NCI-H345 treated with DMSO at 0.1 percent for 48 hours (cell line): ENCODE measurements at regions not wholly inside any gene's neighbourhood (a gene's known extent, or its start where the extent isn't known, plus 50 kb on each side); places are given as distances from the start of the nearest gene placed in this dataset.

ENCODE experiments used
- DNase-seq: peaks from one replicate; lab custom pipeline; 2025; ENCODE audit not compliant: unreplicated experiment; lab: John Stamatoyannopoulos, UW

DNA sequence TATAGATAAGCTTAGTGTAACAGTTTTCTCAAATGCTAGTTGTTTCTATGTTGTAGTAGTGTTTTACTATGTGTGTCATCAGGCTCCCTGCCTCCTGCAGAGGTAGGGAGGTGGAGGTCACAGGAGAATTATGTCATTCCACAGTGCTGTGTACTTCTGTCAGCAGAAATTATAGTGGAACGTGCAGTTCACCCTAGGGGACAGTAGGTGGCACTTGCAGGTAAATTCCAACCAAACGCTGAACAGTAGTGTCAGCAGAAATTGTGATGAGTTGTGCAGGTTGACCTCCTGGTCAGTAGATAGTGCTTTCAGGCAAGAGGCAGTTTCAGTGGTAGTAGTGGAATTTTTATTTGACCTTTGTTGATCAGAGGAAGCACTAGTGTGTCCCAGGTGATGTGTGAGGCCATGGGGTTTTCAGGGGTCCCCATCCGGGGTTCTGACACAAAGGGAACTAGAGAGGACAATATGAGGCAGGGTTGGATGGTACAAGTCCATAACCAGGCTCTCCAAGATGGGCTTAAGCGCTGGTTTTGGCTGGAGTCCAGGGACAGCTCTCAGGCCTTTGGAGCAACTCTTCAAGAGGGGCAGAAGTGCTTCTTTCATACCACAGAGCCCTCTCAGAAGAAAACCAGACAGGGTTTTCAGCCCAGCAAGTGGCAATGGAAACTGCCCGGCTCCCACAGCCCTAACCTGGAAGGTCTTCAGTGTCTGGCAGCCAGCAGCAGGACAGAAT lies 402.9 kb downstream of the CYLC2 start:
- peak; percentile 14 for DNase-seq

DNA sequence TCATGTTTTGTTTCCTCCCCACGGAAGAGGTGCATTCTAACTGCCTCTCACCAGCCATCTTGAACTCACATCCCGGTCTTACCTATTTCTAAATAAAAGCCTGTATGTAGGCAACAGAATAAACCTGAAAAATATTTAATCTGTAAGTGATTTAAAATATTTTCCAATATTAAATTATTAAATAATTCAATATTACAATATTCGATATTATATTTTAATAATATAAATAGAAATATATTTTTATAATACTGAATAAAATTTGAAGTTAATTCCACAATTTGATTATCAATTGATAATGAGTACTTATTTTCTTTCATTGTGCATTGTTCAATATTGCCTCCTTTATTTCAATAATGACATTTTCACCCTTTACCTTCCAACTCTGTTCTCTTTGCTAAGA lies 404.4 kb downstream of the CYLC2 start:
- no peak for DNase-seq

GRCh38 chr9:103407260-103407659 lies 412.1 kb downstream of the CYLC2 start:
- no peak for DNase-seq

DNA sequence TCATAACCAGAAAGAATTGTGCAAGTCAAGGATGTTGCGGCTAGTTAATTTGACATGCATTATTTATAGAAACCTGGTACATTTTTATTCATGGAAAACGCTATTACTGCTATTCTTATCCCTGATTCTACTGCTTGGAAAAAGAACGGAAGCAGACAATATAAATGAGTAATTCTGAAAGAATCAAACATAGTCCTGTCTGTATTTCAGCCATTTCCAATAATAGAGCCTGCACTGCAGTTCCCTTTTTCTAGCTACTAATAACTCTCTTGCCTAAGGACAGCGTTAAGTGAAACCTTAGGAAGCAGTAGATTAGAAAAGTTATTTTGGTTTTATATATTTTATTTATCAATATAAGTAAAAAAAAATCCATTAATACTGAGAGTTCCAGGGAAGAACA lies 414.9 kb downstream of the CYLC2 start:
- no peak for DNase-seq

DNA sequence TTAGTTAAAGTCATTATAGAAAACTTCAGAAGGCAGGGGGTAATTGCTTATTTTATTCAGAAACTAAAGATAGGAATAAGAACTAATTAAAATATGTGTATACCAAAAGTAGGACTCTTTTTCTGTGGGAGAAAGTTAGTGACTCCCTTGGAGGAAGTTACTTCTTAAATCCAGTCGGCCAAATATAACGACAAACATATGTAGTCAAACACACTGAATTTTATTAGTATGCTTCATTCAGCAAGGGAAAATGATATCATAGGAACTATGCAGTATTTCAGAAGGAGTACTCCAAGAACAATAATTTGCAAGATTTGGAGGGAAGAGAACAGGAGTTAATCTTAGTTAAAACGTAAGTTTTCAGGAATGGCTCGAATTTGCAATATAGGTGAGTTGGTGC lies 432.6 kb downstream of the CYLC2 start:
- no peak for DNase-seq

DNA sequence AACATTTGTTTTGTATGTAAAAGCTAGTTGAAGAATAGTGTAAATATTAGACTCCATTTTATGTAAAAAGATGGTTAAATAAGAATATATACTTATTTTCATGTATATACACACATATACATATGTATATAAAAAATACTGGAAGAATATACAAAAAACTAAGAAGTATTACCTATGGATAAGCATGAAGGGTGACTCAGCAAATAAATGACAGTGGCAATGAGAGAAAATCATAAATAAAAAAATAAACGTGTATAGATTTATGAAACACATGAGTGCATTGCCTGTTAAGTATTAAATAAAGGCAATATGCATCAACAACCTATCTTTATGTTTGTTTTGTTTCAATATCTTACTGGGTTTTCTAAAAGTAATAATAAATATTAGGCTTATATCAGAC lies 435.3 kb downstream of the CYLC2 start:
- no peak for DNase-seq

- DNase-seq: no peak
These were observed 436.7 kb downstream of the CYLC2 start for GRCh38 chr9:103431809-103432208.

- no peak for DNase-seq
These were observed 449.0 kb downstream of the CYLC2 start for GRCh38 chr9:103444176-103444575.

GRCh38 chr9:103458826-103459225 lies 463.7 kb downstream of the CYLC2 start:
- DNase-seq: no peak

GRCh38 chr9:103471241-103471640 lies 476.1 kb downstream of the CYLC2 start:
- no peak for DNase-seq

DNA sequence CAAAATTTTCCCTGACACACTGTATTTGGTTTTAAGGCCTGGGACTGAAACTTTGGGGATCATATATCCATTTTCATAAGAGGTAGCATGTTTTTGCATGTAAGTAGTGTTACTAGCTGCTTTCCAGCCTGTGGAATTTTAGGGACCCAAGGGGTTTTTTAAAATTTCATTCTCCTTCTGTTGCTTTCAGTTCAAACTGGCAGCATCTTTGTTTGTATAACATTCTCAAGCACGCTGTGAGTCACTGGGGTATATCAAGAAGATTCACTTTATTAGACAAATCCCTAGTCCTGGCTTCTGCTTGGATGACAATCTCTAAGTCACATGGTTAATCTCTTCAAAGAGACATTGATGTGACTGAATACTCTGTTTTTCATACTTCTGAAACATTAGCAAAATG lies 479.0 kb downstream of the CYLC2 start:
- DNase-seq: no peak

- DNase-seq: no peak
These were observed 488.5 kb downstream of the CYLC2 start for GRCh38 chr9:103483471-103484096.

DNA sequence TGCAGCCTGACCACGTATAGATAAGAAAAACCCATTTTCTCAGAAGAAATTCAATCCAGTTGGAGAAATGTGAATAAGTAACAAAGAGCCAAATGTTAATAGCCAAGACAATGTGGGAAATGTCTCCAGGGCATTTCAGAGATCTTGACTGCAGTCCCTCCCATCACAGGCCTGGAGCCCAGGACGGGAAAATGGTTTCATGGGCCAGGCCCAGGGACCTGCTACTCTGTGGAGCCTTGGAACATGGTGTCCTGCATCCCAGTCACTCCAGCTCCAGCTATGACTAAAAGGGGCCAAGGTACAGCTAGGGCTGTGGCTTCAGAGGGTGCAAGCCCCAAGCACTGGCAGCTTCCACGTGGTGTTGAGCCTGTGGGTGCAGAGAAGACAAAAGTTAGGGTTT lies 490.0 kb downstream of the CYLC2 start:
- no peak for DNase-seq

GRCh38 chr9:103514767-103515166 lies 519.6 kb downstream of the CYLC2 start:
- DNase-seq: no peak

GRCh38 chr9:103522409-103522808 lies 527.3 kb downstream of the CYLC2 start:
- no peak for DNase-seq

- DNase-seq: no peak
These were observed 535.8 kb downstream of the CYLC2 start for GRCh38 chr9:103530934-103531333.

DNA sequence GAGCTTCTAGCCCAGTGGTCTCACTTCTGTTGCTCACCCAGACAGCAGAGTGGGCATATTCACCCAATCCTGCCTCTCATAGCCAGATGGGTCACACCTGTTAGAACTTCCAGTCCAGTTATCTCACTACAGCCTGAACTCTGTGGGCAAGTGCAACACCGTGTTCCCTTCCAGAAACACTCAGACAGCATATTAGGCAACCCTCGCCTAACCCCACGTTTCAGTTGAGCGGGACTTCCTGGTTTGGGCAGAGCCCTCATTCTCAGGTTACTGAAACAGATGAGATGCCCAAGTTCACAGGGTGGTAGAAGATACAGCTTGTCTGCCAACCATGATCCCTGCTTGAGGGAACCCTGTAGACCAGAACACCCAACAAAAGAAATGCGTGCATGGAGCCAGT lies 538.2 kb downstream of the CYLC2 start:
- DNase-seq: no peak

DNA sequence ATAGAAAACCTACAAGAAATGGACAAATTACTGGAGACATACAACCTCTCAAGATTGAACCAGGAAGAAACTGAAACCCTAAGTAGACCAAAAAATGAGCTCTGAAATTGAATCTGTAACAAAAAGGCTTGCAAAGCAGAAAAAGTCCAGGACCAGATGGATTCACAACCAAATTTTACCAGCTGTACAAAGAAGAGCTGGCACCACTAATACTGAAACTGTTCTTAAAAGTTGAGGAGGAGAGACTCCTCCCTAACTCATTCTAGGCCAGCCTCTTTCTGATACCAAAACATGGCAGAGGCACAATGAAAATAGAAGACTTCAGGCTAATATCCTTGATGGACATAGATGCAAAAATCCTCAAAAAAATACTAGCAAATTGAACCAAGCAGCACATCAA lies 542.3 kb downstream of the CYLC2 start:
- no peak for DNase-seq

GRCh38 chr9:103545260-103545659 lies 548.8 kb upstream of the SMC2 start:
- DNase-seq: no peak

GRCh38 chr9:103552712-103553111 lies 541.4 kb upstream of the SMC2 start:
- no peak for DNase-seq

DNA sequence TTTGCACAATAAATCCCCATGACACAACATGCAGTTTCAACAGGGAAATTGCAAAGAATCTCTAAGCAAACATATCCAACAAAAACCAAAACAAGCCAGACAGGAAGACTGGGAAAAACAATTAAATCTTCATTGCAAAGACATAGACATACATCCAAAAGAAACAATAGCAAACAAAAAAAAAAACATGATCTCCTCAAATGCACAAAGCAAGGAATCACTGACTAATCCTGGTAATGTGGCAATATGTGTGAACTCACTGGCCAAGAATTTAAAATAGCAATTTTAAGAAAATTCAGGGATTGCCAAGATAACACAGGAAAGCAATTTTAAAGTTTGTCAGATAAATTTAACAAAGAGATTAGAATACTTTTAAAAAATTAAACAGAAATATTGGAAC lies 520.1 kb upstream of the SMC2 start:
- DNase-seq: no peak

- no peak for DNase-seq
These were observed 507.4 kb upstream of the SMC2 start for GRCh38 chr9:103586721-103587120.

DNA sequence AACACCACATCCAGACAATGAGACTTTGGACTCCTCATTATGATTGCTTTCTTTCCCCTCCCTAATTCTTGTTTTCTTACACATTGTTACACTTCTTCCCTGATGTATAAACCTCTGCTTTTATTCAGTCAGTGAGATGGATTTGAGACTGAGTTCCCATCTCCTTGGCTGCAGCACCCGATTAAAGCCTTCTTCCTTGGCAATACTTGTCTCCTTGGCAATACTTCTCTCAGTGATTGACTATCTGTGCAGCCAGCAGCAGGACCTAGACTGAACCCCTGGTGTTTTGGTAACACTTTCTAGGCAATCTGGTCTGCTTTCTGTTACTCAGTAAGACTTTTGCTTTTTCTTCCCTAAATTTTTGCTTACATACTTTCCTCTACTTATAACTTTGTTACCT lies 492.8 kb upstream of the SMC2 start:
- DNase-seq: no peak
